CD4-positive, alpha-beta memory T cell (primary cell): ENCODE measurements at regions not wholly inside any gene's neighbourhood (a gene's known extent, or its start where the extent isn't known, plus 50 kb on each side); places are given as distances from the start of the nearest gene placed in this dataset.

Source experiments
- CTCF ChIA-PET: fragments of 350-600 bp; sonication (Branson Sonifier 250); formaldehyde crosslinking; loops from one replicate; lab custom pipeline; 2021; ENCODE audit warnings: inconsistent platforms; ENCODE audit not compliant: partially characterized antibody; lab: Charles Lee
- POLR2A ChIA-PET: fragments of 350-600 bp; sonication (Branson Sonifier 250); formaldehyde crosslinking; loops from one replicate; lab custom pipeline; 2021; ENCODE audit not compliant: partially characterized antibody; lab: Charles Lee
- DNase-seq, 5 donors: peaks; one replicate each; pipeline versions ENCODE4 v3.0.0 to v3.0.0-alpha.2; 2020 to 2022; ENCODE audit warnings: mixed read lengths in 1 of 5
- H3K27ac ChIP-seq: one replicate; pipeline ENCODE4 v1.7.0; 2013; ENCODE audit warnings: low read depth, low read length
- H3K27me3 ChIP-seq: 2 replicates; pipeline ENCODE4 v1.7.0; 2013; ENCODE audit warnings: mild to moderate bottlenecking, low read length, moderate library complexity; ENCODE audit not compliant: insufficient read depth
- H3K36me3 ChIP-seq: 2 replicates; pipeline ENCODE4 v1.7.0; 2013; ENCODE audit warnings: mild to moderate bottlenecking, low read length, moderate library complexity; ENCODE audit not compliant: insufficient read depth
- H3K4me1 ChIP-seq: 2 replicates; pipeline ENCODE4 v1.7.0; 2013; ENCODE audit warnings: mild to moderate bottlenecking, low read length, moderate library complexity; ENCODE audit not compliant: insufficient read depth
- H3K4me3 ChIP-seq, 2 donors: one replicate each; pipeline ENCODE4 v1.7.0; 2013; ENCODE audit warnings: low read length in 2 of 2, mild to moderate bottlenecking in 1 of 2
- H3K9me3 ChIP-seq, 2 donors: one replicate each; pipeline ENCODE4 v1.7.0; 2013; ENCODE audit warnings: low read length in 2 of 2, control low read depth in 1 of 2; ENCODE audit not compliant: control insufficient read depth in 1 of 2
- H3K27ac Mint-ChIP-seq, 7 donors: one replicate each; pipeline ENCODE4 v1.8.0; 2020 to 2021; ENCODE audit warnings: mixed read lengths in 7 of 7, mild to moderate bottlenecking in 6 of 7, inconsistent platforms in 3 of 7, moderate library complexity in 3 of 7
- H3K27me3 Mint-ChIP-seq, 2 donors: one replicate each; pipeline ENCODE4 v1.8.0; 2020 to 2021; ENCODE audit warnings: mixed read lengths in 2 of 2
- H3K36me3 Mint-ChIP-seq, 2 donors: one replicate each; pipeline ENCODE4 v1.8.0; 2020 to 2021; ENCODE audit warnings: mixed read lengths in 2 of 2, inconsistent platforms in 1 of 2, mild to moderate bottlenecking in 1 of 2
- H3K4me1 Mint-ChIP-seq, 4 donors: one replicate each; pipeline ENCODE4 v1.8.0; 2020 to 2021; ENCODE audit warnings: mixed read lengths in 4 of 4, mild to moderate bottlenecking in 1 of 4
- H3K4me3 Mint-ChIP-seq, 8 donors: one replicate each; pipeline ENCODE4 v1.8.0; 2020 to 2021; ENCODE audit warnings: mixed read lengths in 8 of 8, mild to moderate bottlenecking in 7 of 8, moderate library complexity in 6 of 8, inconsistent platforms in 3 of 8
- H3K9me3 Mint-ChIP-seq, 8 donors: one replicate each; pipeline ENCODE4 v1.8.0; 2020 to 2021; ENCODE audit warnings: mixed read lengths in 8 of 8, mild to moderate bottlenecking in 5 of 8, inconsistent platforms in 3 of 8, moderate library complexity in 1 of 8
- intact Hi-C: fragments of 100-400 bp; cut with micrococcal nuclease; formaldehyde crosslinking; loops from one replicate; pipeline ENCODE4 v1.15.1; 2023

GRCh38 chrX:42930071-42930470, 152.1 kb upstream of the PPP1R2C start:
- Histone ChIP-seq H3K27me3 (no peaks in the 10 kb centered on the region), H3K27ac (no peak overlapping the region), H3K9me3 (no peaks in the 10 kb centered on the region), H3K4me1 (peaks cover 21% of the 10 kb centered on the region), H3K4me3 (no peak overlapping the region), H3K36me3 (no peaks in the 10 kb centered on the region)
- no peak overlapping the region for H3K27ac Mint-ChIP-seq
- intact Hi-C loops, result no loop called here
- peaks cover 0 to 2% of the 10 kb centered on the region in 2 donors for H3K36me3 Mint-ChIP-seq
- ChIA-PET POLR2A (interaction anchor here (1.6 kb wide), 1 partner anchor 13 kb away, joined by 3 read pairs; no protein-coding TSS in a partner anchor), CTCF (no interaction called here)
- peaks cover 13 to 33% (median 19%) of the 10 kb centered on the region in 4 donors for H3K4me1 Mint-ChIP-seq
- H3K9me3 Mint-ChIP-seq, result peaks cover 0 to 2% (median 0%) of the 10 kb centered on the region in 8 donors
- H3K4me3 Mint-ChIP-seq, result no peak overlapping the region
- no peaks in the 10 kb centered on the region for H3K27me3 Mint-ChIP-seq
- no peak for DNase-seq

- H3K27ac Mint-ChIP-seq, result no peak overlapping the region
- no peak overlapping the region for H3K4me3 Mint-ChIP-seq
- intact Hi-C loops, result no loop called here
- Histone ChIP-seq H3K27me3 (no peaks in the 10 kb centered on the region), H3K9me3 (no peaks in the 10 kb centered on the region), H3K36me3 (no peaks in the 10 kb centered on the region), H3K27ac (no peak overlapping the region), H3K4me1 (peaks cover 23% of the 10 kb centered on the region), H3K4me3 (no peak overlapping the region)
- DNase-seq, result no peak
- no peaks in the 10 kb centered on the region for H3K36me3 Mint-ChIP-seq
- CTCF ChIA-PET, result no interaction called here
- peaks cover 15 to 40% (median 23%) of the 10 kb centered on the region in 4 donors for H3K4me1 Mint-ChIP-seq
- no peaks in the 10 kb centered on the region for H3K27me3 Mint-ChIP-seq
- POLR2A ChIA-PET, result no interaction called here
- peaks cover 0 to 2% (median 0%) of the 10 kb centered on the region in 8 donors for H3K9me3 Mint-ChIP-seq
These were observed 153.0 kb upstream of the PPP1R2C start for GRCh38 chrX:42930951-42931350.

GRCh38 chrX:42933187-42933586, 155.2 kb upstream of the PPP1R2C start:
- peaks cover 0 to 2% (median under 1%) of the 10 kb centered on the region in 8 donors for H3K9me3 Mint-ChIP-seq
- ChIA-PET POLR2A (no interaction called here), CTCF (interaction anchor here (1.8 kb wide), 1 partner anchor 11 kb away, joined by 9 read pairs; no protein-coding TSS in a partner anchor)
- Histone ChIP-seq H3K9me3 (no peaks in the 10 kb centered on the region), H3K27ac (no peak overlapping the region), H3K27me3 (no peaks in the 10 kb centered on the region), H3K36me3 (no peaks in the 10 kb centered on the region), H3K4me1 (peaks cover 23% of the 10 kb centered on the region), H3K4me3 (no peak overlapping the region)
- peaks cover 15 to 42% (median 22%) of the 10 kb centered on the region in 4 donors for H3K4me1 Mint-ChIP-seq
- H3K36me3 Mint-ChIP-seq, result no peaks in the 10 kb centered on the region
- no peak for DNase-seq
- intact Hi-C loops, result no loop called here
- no peaks in the 10 kb centered on the region for H3K27me3 Mint-ChIP-seq
- H3K27ac Mint-ChIP-seq, result peak overlapping the region in 5 of 7 donors; percentile 10 to 90 (median 84)
- H3K4me3 Mint-ChIP-seq, result peak overlapping the region in 7 of 8 donors; percentile 33 to 72 (median 40)

DNA sequence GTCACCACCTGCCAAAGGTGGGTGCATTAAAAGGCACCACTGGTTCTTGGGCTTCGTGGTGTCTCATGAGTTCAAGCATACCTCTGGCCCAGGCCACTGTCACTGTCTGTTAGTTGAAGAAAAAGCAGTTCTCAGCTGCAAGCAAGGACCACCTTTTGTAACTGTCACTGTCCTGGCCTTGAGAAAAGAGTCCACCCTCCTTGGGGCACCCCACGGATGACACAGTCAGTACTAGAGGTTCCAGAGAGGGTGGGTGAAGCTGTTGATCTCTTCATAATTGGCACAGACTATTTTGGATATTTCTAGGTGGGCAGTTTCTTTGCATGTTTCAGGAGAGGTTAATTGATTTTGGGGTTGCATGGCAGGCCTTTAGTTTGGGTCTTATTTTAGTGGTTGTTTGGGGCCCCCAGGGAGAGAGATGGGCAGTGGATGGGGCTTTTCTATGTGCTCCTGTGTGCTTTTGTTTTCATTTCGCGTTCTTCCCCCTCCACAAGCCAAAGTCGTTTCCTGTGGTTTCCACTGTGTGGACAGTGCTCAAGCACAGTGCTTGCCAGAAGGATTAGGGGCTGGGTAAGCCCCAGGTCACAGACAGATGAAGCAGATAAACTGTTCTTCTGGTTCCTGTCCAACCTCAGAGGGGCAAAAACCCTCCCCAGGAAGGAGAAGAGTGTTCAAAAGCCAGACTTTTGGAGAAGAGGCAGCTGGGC, 156.2 kb upstream of the PPP1R2C start:
- DNase-seq, result peak; percentile 19 to 43 (median 41)
- peaks cover 26% of the 10 kb centered on the region for H3K4me1 ChIP-seq
- intact Hi-C loops, result no loop called here
- H3K27ac ChIP-seq, result no peak overlapping the region
- no peak overlapping the region for H3K4me3 ChIP-seq
- H3K9me3 ChIP-seq, result no peaks in the 10 kb centered on the region
- Mint-ChIP-seq H3K4me1 (peaks cover 17 to 46% (median 27%) of the 10 kb centered on the region in 4 donors), H3K27ac (peak overlapping the region; percentile 72 to 90 (median 87)), H3K36me3 (peaks cover 5 to 6% of the 10 kb centered on the region in 2 donors), H3K27me3 (no peaks in the 10 kb centered on the region), H3K9me3 (peaks cover 0 to 8% (median 7%) of the 10 kb centered on the region in 8 donors), H3K4me3 (peak overlapping the region; percentile 1 to 82 (median 70))
- H3K36me3 ChIP-seq, result no peaks in the 10 kb centered on the region
- ChIA-PET POLR2A (interaction anchor here (1.5 kb wide), 1 partner anchor 9 kb away, joined by 9 read pairs; no protein-coding TSS in a partner anchor), CTCF (interaction anchor here (1.8 kb wide), 1 partner anchor 10 kb away, joined by 9 read pairs; no protein-coding TSS in a partner anchor)
- H3K27me3 ChIP-seq, result no peaks in the 10 kb centered on the region

DNA sequence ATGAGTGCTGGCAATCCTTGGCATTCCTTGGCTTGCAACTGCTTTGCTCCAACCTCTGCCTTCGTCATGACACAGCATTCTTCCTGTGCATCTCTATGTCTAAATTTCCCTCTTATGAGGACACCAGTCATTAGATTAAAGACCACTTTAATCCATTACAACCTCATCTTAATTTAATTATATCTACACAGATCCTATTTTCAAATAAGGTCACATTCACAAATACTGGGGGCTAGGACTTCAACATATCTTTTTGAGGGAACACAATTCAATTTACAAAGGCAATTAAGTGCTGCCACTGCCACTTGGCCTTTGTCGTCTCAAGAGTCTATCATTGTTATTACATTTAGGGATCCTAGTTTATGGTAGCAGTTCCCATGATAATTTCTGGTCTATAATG, 163.7 kb upstream of the PPP1R2C start:
- H3K4me3 Mint-ChIP-seq, result peak overlapping the region in 3 of 8 donors; percentile 29 to 64 (median 49)
- peak overlapping the region; percentile 87 to 96 (median 93) for H3K27ac Mint-ChIP-seq
- H3K36me3 ChIP-seq, result no peaks in the 10 kb centered on the region
- H3K4me3 ChIP-seq, result no peak overlapping the region
- peaks cover 0 to 13% (median 6%) of the 10 kb centered on the region in 8 donors for H3K9me3 Mint-ChIP-seq
- ChIA-PET POLR2A (interaction anchor here (3.6 kb wide), 1 partner anchor 1018 kb away, joined by 33 read pairs; the partner anchor contains the start of gene CASK), CTCF (no interaction called here)
- H3K9me3 ChIP-seq, result no peaks in the 10 kb centered on the region
- peak overlapping the region; percentile 64 for H3K27ac ChIP-seq
- no peak for DNase-seq
- peaks cover 5 to 6% of the 10 kb centered on the region in 2 donors for H3K36me3 Mint-ChIP-seq
- H3K27me3 ChIP-seq, result no peaks in the 10 kb centered on the region
- no peaks in the 10 kb centered on the region for H3K27me3 Mint-ChIP-seq
- peaks cover 74% of the 10 kb centered on the region for H3K4me1 ChIP-seq
- intact Hi-C loops, result loop anchor here (5.0 to 10.0 kb wide), 5 partner anchors 163 to 1159 kb away; no protein-coding TSS in a partner anchor
- H3K4me1 Mint-ChIP-seq, result peaks cover 34 to 83% (median 71%) of the 10 kb centered on the region in 4 donors

GRCh38 chrX:42943051-42943974, 165.3 kb upstream of the PPP1R2C start:
- H3K4me1 Mint-ChIP-seq, result peaks cover 42 to 96% (median 84%) of the 10 kb centered on the region in 4 donors
- no peaks in the 10 kb centered on the region for H3K36me3 ChIP-seq
- H3K27me3 Mint-ChIP-seq, result no peaks in the 10 kb centered on the region
- peaks cover 0 to 10% (median 5%) of the 10 kb centered on the region in 8 donors for H3K9me3 Mint-ChIP-seq
- peak overlapping the region; percentile 87 to 96 (median 94) for H3K27ac Mint-ChIP-seq
- CTCF ChIA-PET, result interaction anchor here (0.9 to 2.7 kb wide), 10 partner anchors 10 to 1161 kb away, joined by 3 to 23 read pairs (median 4); no protein-coding TSS in a partner anchor
- DNase-seq, result peak; percentile 54 to 68 (median 66)
- H3K27me3 ChIP-seq, result no peaks in the 10 kb centered on the region
- intact Hi-C loops, result loop anchor here (5.0 to 10.0 kb wide), 5 partner anchors 161 to 1161 kb away; no protein-coding TSS in a partner anchor
- peak overlapping the region; percentile 64 for H3K27ac ChIP-seq
- no peaks in the 10 kb centered on the region for H3K9me3 ChIP-seq
- no peak overlapping the region for H3K4me3 ChIP-seq
- H3K4me1 ChIP-seq, result peaks cover 89% of the 10 kb centered on the region
- POLR2A ChIA-PET, result interaction anchor here (0.7 to 3.6 kb wide), 18 partner anchors 9 to 1386 kb away, joined by 3 to 33 read pairs (median 3); partner anchors contain the start of gene CASK
- H3K4me3 Mint-ChIP-seq, result peak overlapping the region in 7 of 8 donors; percentile 45 to 81 (median 72)
- peaks cover 5 to 6% of the 10 kb centered on the region in 2 donors for H3K36me3 Mint-ChIP-seq
